ENCODE measurements at regions not wholly inside any gene's neighbourhood (a gene's known extent, or its start where the extent isn't known, plus 50 kb on each side); places are given as distances from the start of the nearest gene placed in this dataset.

DNA sequence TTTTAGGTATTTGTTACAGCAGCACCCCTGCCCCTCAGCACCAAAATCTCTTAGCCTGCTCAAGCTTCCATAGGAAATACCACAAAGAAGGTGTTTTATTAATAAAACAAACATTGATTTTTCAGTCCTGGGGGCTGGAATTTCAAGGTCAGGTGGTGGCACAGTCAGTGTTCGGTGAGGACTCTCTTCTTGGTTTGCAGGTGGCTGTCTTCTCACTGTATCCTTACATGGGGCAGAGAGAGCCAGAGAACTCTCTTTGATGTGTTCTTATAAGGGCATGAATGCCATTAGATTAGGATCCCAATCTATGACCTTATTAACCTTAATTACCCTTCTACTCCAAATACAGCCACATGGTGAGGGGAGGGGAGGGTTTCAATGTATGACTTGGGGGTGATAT lies 112.3 kb upstream of the PFKP start:
- H3K36me3 ChIP-seq (ENCODE audit: control insufficient read depth in 4 of 4, insufficient read depth in 3 of 4, low read depth in 1 of 4, low read length in 3 of 4) = no peaks in the 10 kb centered on the region
- no peak overlapping the region for H3K27ac ChIP-seq (ENCODE audit: low read depth in 1 of 2, low read length in 2 of 2)
- no peaks in the 10 kb centered on the region for H3K4me1 ChIP-seq (ENCODE audit: control insufficient read depth in 4 of 4, insufficient read depth in 4 of 4, low read length in 3 of 4)
- TF ChIP-seq, protein P1, sequence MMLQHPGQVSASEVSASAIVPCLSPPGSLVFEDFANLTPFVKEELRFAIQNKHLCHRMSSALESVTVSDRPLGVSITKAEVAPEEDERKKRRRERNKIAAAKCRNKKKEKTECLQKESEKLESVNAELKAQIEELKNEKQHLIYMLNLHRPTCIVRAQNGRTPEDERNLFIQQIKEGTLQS (IDR thresholded peaks at IDR 0.05) = no peak
- TF ChIP-seq FOXA1 (IDR thresholded peaks at IDR 0.05) (no peak), EGR1 (IDR thresholded peaks at IDR 0.05; ENCODE audit: low read depth in 2 of 2) (no peak), SP1 (IDR thresholded peaks at IDR 0.05) (no peak), JUND (IDR thresholded peaks at IDR 0.05) (no peak), NR2F2 (IDR thresholded peaks at IDR 0.05) (no peak), TAF1 (conservative IDR thresholded peaks at IDR 0.05) (no peak), HNF4G (IDR thresholded peaks at IDR 0.05) (no peak), RAD21 (IDR thresholded peaks at IDR 0.05) (no peak), FOXA2 (IDR thresholded peaks at IDR 0.05) (no peak), GABPA (IDR thresholded peaks at IDR 0.05 in 1 of 2, conservative IDR thresholded peaks at IDR 0.05 in 1 of 2) (no peak), RXRA (IDR thresholded peaks at IDR 0.05) (no peak), HNF4A (conservative IDR thresholded peaks at IDR 0.05) (no peak)
- TF ChIP-seq, protein P2, sequence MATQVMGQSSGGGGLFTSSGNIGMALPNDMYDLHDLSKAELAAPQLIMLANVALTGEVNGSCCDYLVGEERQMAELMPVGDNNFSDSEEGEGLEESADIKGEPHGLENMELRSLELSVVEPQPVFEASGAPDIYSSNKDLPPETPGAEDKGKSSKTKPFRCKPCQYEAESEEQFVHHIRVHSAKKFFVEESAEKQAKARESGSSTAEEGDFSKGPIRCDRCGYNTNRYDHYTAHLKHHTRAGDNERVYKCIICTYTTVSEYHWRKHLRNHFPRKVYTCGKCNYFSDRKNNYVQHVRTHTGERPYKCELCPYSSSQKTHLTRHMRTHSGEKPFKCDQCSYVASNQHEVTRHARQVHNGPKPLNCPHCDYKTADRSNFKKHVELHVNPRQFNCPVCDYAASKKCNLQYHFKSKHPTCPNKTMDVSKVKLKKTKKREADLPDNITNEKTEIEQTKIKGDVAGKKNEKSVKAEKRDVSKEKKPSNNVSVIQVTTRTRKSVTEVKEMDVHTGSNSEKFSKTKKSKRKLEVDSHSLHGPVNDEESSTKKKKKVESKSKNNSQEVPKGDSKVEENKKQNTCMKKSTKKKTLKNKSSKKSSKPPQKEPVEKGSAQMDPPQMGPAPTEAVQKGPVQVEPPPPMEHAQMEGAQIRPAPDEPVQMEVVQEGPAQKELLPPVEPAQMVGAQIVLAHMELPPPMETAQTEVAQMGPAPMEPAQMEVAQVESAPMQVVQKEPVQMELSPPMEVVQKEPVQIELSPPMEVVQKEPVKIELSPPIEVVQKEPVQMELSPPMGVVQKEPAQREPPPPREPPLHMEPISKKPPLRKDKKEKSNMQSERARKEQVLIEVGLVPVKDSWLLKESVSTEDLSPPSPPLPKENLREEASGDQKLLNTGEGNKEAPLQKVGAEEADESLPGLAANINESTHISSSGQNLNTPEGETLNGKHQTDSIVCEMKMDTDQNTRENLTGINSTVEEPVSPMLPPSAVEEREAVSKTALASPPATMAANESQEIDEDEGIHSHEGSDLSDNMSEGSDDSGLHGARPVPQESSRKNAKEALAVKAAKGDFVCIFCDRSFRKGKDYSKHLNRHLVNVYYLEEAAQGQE (IDR thresholded peaks at IDR 0.05) = no peak
- TF ChIP-seq, protein P3, sequence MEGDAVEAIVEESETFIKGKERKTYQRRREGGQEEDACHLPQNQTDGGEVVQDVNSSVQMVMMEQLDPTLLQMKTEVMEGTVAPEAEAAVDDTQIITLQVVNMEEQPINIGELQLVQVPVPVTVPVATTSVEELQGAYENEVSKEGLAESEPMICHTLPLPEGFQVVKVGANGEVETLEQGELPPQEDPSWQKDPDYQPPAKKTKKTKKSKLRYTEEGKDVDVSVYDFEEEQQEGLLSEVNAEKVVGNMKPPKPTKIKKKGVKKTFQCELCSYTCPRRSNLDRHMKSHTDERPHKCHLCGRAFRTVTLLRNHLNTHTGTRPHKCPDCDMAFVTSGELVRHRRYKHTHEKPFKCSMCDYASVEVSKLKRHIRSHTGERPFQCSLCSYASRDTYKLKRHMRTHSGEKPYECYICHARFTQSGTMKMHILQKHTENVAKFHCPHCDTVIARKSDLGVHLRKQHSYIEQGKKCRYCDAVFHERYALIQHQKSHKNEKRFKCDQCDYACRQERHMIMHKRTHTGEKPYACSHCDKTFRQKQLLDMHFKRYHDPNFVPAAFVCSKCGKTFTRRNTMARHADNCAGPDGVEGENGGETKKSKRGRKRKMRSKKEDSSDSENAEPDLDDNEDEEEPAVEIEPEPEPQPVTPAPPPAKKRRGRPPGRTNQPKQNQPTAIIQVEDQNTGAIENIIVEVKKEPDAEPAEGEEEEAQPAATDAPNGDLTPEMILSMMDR (IDR thresholded peaks at IDR 0.05; ENCODE audit: low read depth, low read length, missing input control) = no peak
- TF ChIP-seq, protein P4, sequence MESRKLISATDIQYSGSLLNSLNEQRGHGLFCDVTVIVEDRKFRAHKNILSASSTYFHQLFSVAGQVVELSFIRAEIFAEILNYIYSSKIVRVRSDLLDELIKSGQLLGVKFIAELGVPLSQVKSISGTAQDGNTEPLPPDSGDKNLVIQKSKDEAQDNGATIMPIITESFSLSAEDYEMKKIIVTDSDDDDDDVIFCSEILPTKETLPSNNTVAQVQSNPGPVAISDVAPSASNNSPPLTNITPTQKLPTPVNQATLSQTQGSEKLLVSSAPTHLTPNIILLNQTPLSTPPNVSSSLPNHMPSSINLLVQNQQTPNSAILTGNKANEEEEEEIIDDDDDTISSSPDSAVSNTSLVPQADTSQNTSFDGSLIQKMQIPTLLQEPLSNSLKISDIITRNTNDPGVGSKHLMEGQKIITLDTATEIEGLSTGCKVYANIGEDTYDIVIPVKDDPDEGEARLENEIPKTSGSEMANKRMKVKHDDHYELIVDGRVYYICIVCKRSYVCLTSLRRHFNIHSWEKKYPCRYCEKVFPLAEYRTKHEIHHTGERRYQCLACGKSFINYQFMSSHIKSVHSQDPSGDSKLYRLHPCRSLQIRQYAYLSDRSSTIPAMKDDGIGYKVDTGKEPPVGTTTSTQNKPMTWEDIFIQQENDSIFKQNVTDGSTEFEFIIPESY (IDR thresholded peaks at IDR 0.05) = no peak
- DNase-seq (ENCODE audit: low spot score) = no peak
- peaks cover 0 to 2% (median 0%) of the 10 kb centered on the region in 4 donors for H3K27me3 ChIP-seq (ENCODE audit: control insufficient read depth in 4 of 4, insufficient read depth in 4 of 4, low read length in 3 of 4)
- H3K4me3 ChIP-seq (ENCODE audit: low read depth in 1 of 3, low read length in 3 of 3) = no peak overlapping the region
- 86% methylated on average over 1 of the region's 1 CpG for WGBS
- no peaks in the 10 kb centered on the region for H3K9me3 ChIP-seq (ENCODE audit: control insufficient read depth in 4 of 4, low read length in 3 of 4)
- no peak overlapping the region for H3K9ac ChIP-seq (ENCODE audit: low read depth in 1 of 2, low read length in 2 of 2)

DNA sequence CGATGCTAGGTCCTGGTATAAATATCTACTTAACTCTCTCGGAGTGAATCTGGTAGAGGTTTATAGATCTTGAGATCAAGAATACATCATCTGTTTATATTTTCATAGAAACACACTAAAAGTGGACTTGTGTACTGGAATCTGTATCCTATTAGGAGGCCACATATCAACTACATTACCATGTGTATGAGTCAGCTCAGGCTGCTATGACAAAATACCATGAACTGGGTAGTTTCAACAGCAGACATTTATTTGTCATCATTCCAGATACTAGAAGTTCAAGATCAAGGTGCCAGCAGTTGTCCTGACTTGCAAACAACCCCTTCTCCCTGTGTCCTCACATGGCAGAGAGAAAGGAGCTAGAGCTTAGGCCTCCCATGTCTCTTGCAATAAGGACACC lies 113.9 kb upstream of the PFKP start:
- 85% methylated on average over 2 of the region's 2 CpGs for WGBS
- no peaks in the 10 kb centered on the region for H3K36me3 ChIP-seq (ENCODE audit: control insufficient read depth in 4 of 4, insufficient read depth in 3 of 4, low read depth in 1 of 4, low read length in 3 of 4)
- TF ChIP-seq HNF4A (conservative IDR thresholded peaks at IDR 0.05) (no peak), RAD21 (IDR thresholded peaks at IDR 0.05) (no peak), EGR1 (IDR thresholded peaks at IDR 0.05; ENCODE audit: low read depth in 2 of 2) (no peak), NR2F2 (IDR thresholded peaks at IDR 0.05) (no peak), YY1 (IDR thresholded peaks at IDR 0.05) (no peak), RXRA (IDR thresholded peaks at IDR 0.05) (no peak), FOXA1 (IDR thresholded peaks at IDR 0.05) (no peak), TAF1 (conservative IDR thresholded peaks at IDR 0.05) (no peak)
- TF ChIP-seq, protein P2 (IDR thresholded peaks at IDR 0.05) = no peak
- TF ChIP-seq, protein P5, sequence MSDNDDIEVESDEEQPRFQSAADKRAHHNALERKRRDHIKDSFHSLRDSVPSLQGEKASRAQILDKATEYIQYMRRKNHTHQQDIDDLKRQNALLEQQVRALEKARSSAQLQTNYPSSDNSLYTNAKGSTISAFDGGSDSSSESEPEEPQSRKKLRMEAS (IDR thresholded peaks at IDR 0.05) = no peak
- TF ChIP-seq, protein P4 (IDR thresholded peaks at IDR 0.05) = no peak
- no peak for DNase-seq (ENCODE audit: low spot score)
- peaks cover 0 to 2% (median 0%) of the 10 kb centered on the region in 4 donors for H3K27me3 ChIP-seq (ENCODE audit: control insufficient read depth in 4 of 4, insufficient read depth in 4 of 4, low read length in 3 of 4)
- H3K9me3 ChIP-seq (ENCODE audit: control insufficient read depth in 4 of 4, low read length in 3 of 4) = no peaks in the 10 kb centered on the region
- H3K4me1 ChIP-seq (ENCODE audit: control insufficient read depth in 4 of 4, insufficient read depth in 4 of 4, low read length in 3 of 4) = no peaks in the 10 kb centered on the region
- H3K9ac ChIP-seq (ENCODE audit: low read depth in 1 of 2, low read length in 2 of 2) = no peak overlapping the region
- no peak overlapping the region for H3K4me3 ChIP-seq (ENCODE audit: low read depth in 1 of 3, low read length in 3 of 3)
- no peak overlapping the region for H3K27ac ChIP-seq (ENCODE audit: low read depth in 1 of 2, low read length in 2 of 2)
